WTC11 (cell line): ENCODE measurements at regions not wholly inside any gene's neighbourhood (a gene's known extent, or its start where the extent isn't known, plus 50 kb on each side); places are given as distances from the start of the nearest gene placed in this dataset.

Experiments used
- ATF3 ChIP-seq: sonication (generic); formaldehyde crosslinking; conservative IDR thresholded peaks from 2 replicates; pipeline ENCODE4 v1.8.1; 2022; ENCODE audit warnings: mild to moderate bottlenecking, missing genetic modification reagents
- CTCF ChIP-seq: fragments of 200-600 bp; IDR thresholded peaks from 2 replicates; pipeline ENCODE4 v1.8.0; 2022; ENCODE audit warnings: antibody characterized with exemption
- FOXJ3 ChIP-seq: sonication (generic); formaldehyde crosslinking; IDR thresholded peaks from 2 replicates; pipeline ENCODE4 v1.9.0; 2021; ENCODE audit warnings: missing genetic modification reagents, mild to moderate bottlenecking, borderline replicate concordance
- FOXP4 ChIP-seq: sonication (generic); formaldehyde crosslinking; IDR thresholded peaks from 2 replicates; pipeline ENCODE4 v1.8.0; 2022; ENCODE audit warnings: mild to moderate bottlenecking, missing genetic modification reagents
- GABPB1 ChIP-seq: sonication (generic); formaldehyde crosslinking; IDR thresholded peaks from 2 replicates; pipeline ENCODE4 v1.8.1; 2023; ENCODE audit warnings: mild to moderate bottlenecking, missing genetic modification reagents
- GRHL2 ChIP-seq: fragments of 250-450 bp; sonication (Bioruptor Pico); IDR thresholded peaks from 2 replicates; pipeline ENCODE4 v1.8.0; 2022; ENCODE audit warnings: mild to moderate bottlenecking, moderate library complexity; ENCODE audit not compliant: insufficient replicate concordance, severe bottlenecking
- JUN ChIP-seq: sonication (generic); formaldehyde crosslinking; IDR thresholded peaks from 2 replicates; pipeline ENCODE4 v1.8.0; 2023; ENCODE audit warnings: mild to moderate bottlenecking, missing genetic modification reagents
- MAX ChIP-seq: sonication (generic); formaldehyde crosslinking; IDR thresholded peaks from 2 replicates; pipeline ENCODE4 v1.8.0; 2022; ENCODE audit warnings: mild to moderate bottlenecking, missing genetic modification reagents
- TCF7 ChIP-seq: sonication (generic); formaldehyde crosslinking; IDR thresholded peaks from 2 replicates; pipeline ENCODE4 v1.8.0; 2022; ENCODE audit warnings: mild to moderate bottlenecking, low read depth, missing genetic modification reagents, moderate library complexity
- TEAD1 ChIP-seq: sonication (generic); formaldehyde crosslinking; IDR thresholded peaks from 2 replicates; pipeline ENCODE4 v1.8.0; 2022; ENCODE audit warnings: mild to moderate bottlenecking, missing genetic modification reagents
- USF1 ChIP-seq: sonication (generic); formaldehyde crosslinking; IDR thresholded peaks from 2 replicates; pipeline ENCODE4 v1.8.0; 2022; ENCODE audit warnings: mild to moderate bottlenecking, missing genetic modification reagents
- ZNF121 ChIP-seq: sonication (generic); formaldehyde crosslinking; IDR thresholded peaks from 2 replicates; pipeline ENCODE4 v1.8.0; 2023; ENCODE audit warnings: missing genetic modification reagents
- ZNF671 ChIP-seq: fragments of 250-450 bp; sonication (Bioruptor Pico); IDR thresholded peaks from 2 replicates; pipeline ENCODE4 v1.8.0; 2021; ENCODE audit warnings: mild to moderate bottlenecking

- no peak for TF ChIP-seq ZNF671
- no peak for TF ChIP-seq CTCF
- no peak for TF ChIP-seq MAX (CRISPR knock-in tag)
- TF ChIP-seq ATF3 (CRISPR knock-in tag): no peak
- no peak for TF ChIP-seq TEAD1 (CRISPR knock-in tag)
- no peak for TF ChIP-seq ZNF121 (CRISPR knock-in tag)
- TF ChIP-seq GRHL2 (CRISPR knock-in tag): no peak
- no peak for TF ChIP-seq FOXP4 (CRISPR knock-in tag)
- no peak for TF ChIP-seq GABPB1 (CRISPR knock-in tag)
- TF ChIP-seq JUN (CRISPR knock-in tag): no peak
- TF ChIP-seq TCF7 (CRISPR knock-in tag): no peak
- TF ChIP-seq FOXJ3: no peak
- TF ChIP-seq USF1 (CRISPR knock-in tag): no peak
Measured at GRCh38 chr1:96588416-96588995, 133.1 kb upstream of the PTBP2 start.
